DND-41 (cell line): ENCODE measurements at regions not wholly inside any gene's neighbourhood (a gene's known extent, or its start where the extent isn't known, plus 50 kb on each side); places are given as distances from the start of the nearest gene placed in this dataset.

ENCODE experiments used
- ATAC-seq: fragments of 200-7000 bp; cut with Tn5 transposase; 3 replicates; pipeline ENCODE4 v1.9.1; 2021; ENCODE audit warnings: low read depth; ENCODE audit not compliant: insufficient read depth
- DNase-seq: peaks from one replicate; pipeline ENCODE4 v3.0.0-alpha.2; 2020
- H2AFZ ChIP-seq: 2 replicates; pipeline ENCODE4 v1.6.0; 2012; ENCODE audit warnings: low read depth, low read length
- H3K27ac ChIP-seq: 2 replicates; pipeline ENCODE4 v1.5.1; 2012; ENCODE audit warnings: low read length, inconsistent platforms
- H3K27me3 ChIP-seq: fragments of 200-600 bp; sonication (generic); 2 replicates; pipeline ENCODE4 v1.6.0; 2012; ENCODE audit warnings: low read length, mild to moderate bottlenecking, inconsistent platforms; ENCODE audit not compliant: insufficient read depth, poor library complexity
- H3K36me3 ChIP-seq: 2 replicates; pipeline ENCODE4 v1.5.1; 2012; ENCODE audit warnings: low read length, inconsistent platforms; ENCODE audit not compliant: insufficient read depth
- H3K4me1 ChIP-seq: 2 replicates; pipeline ENCODE4 v1.5.1; 2012; ENCODE audit warnings: mild to moderate bottlenecking, low read length; ENCODE audit not compliant: insufficient read depth
- H3K4me2 ChIP-seq: 2 replicates; pipeline ENCODE4 v1.6.0; 2012; ENCODE audit warnings: mild to moderate bottlenecking, moderate library complexity, low read length, inconsistent platforms; ENCODE audit not compliant: insufficient read depth
- H3K4me3 ChIP-seq, 2 experiments: fragments of 200-600 bp in 1 of 2; shearing (Covaris generic) in 1 of 2; 2 replicates each; pipeline ENCODE4 v1.5.1; 2012 to 2016; ENCODE audit warnings: inconsistent platforms in 2 of 2, low read length in 2 of 2, mild to moderate bottlenecking in 2 of 2, low read depth in 1 of 2, moderate library complexity in 1 of 2
- H3K79me2 ChIP-seq: 2 replicates; pipeline ENCODE4 v1.6.0; 2012; ENCODE audit warnings: low read length, inconsistent platforms; ENCODE audit not compliant: insufficient read depth
- H3K9ac ChIP-seq: 2 replicates; pipeline ENCODE4 v1.6.0; 2012; ENCODE audit warnings: low read depth, mild to moderate bottlenecking, inconsistent platforms, low read length, moderate library complexity
- H3K9me3 ChIP-seq: 2 replicates; pipeline ENCODE4 v1.5.1; 2012; ENCODE audit warnings: low read length, moderate library complexity, mild to moderate bottlenecking, inconsistent platforms; ENCODE audit not compliant: insufficient read depth, severe bottlenecking
- H4K20me1 ChIP-seq: 2 replicates; pipeline ENCODE4 v1.6.0; 2012; ENCODE audit warnings: low read length; ENCODE audit not compliant: insufficient read depth
- CTCF ChIP-seq: IDR thresholded peaks from 2 replicates; pipeline ENCODE4 v1.5.1; 2012; ENCODE audit warnings: borderline replicate concordance, low read length, moderate library complexity, mild to moderate bottlenecking; ENCODE audit not compliant: poor library complexity, severe bottlenecking; ENCODE audit errors: extremely low read depth
- EZH2 ChIP-seq: IDR thresholded peaks from 3 replicates; pipeline ENCODE4 v1.6.1; 2012; ENCODE audit warnings: borderline replicate concordance, low read depth, mild to moderate bottlenecking, moderate library complexity, low read length, inconsistent platforms; ENCODE audit not compliant: severe bottlenecking

GRCh38 chr3:73687106-73688004 is 62.6 kb upstream of the PDZRN3 start:
- no peak for ATAC-seq
- no peaks in the 10 kb centered on the region for H3K36me3 ChIP-seq
- no peaks in the 10 kb centered on the region for H3K79me2 ChIP-seq
- H3K27ac ChIP-seq, result no peak overlapping the region
- no peak overlapping the region for H3K9ac ChIP-seq
- DNase-seq, result no peak
- no peaks in the 10 kb centered on the region for H4K20me1 ChIP-seq
- no peak overlapping the region for H2AFZ ChIP-seq
- no peaks in the 10 kb centered on the region for H3K9me3 ChIP-seq
- H3K4me2 ChIP-seq, result no peak overlapping the region
- TF ChIP-seq EZH2 (no peak), CTCF (no peak)
- H3K27me3 ChIP-seq, result no peaks in the 10 kb centered on the region
- H3K4me1 ChIP-seq, result no peaks in the 10 kb centered on the region
- no peak overlapping the region for H3K4me3 ChIP-seq

- no peak overlapping the region for H3K27ac ChIP-seq
- no peak for TF ChIP-seq EZH2
- no peak for TF ChIP-seq CTCF
- no peaks in the 10 kb centered on the region for H3K27me3 ChIP-seq
- H3K79me2 ChIP-seq, result no peaks in the 10 kb centered on the region
- H4K20me1 ChIP-seq, result no peaks in the 10 kb centered on the region
- no peak overlapping the region for H3K4me2 ChIP-seq
- H3K4me1 ChIP-seq, result no peaks in the 10 kb centered on the region
- H3K4me3 ChIP-seq, result no peak overlapping the region
- H3K36me3 ChIP-seq, result no peaks in the 10 kb centered on the region
- no peak for DNase-seq
- ATAC-seq, result no peak
- H2AFZ ChIP-seq, result no peak overlapping the region
- no peaks in the 10 kb centered on the region for H3K9me3 ChIP-seq
- no peak overlapping the region for H3K9ac ChIP-seq
Measured at GRCh38 chr3:73685061-73685460, 60.3 kb upstream of the PDZRN3 start.

- no peak overlapping the region for H2AFZ ChIP-seq
- no peak overlapping the region for H3K4me3 ChIP-seq
- DNase-seq, result no peak
Measured at GRCh38 chr3:73683706-73684105, 59.0 kb upstream of the PDZRN3 start.

More at GRCh38 chr3:73683706-73684105, 59.0 kb upstream of the PDZRN3 start:
- H3K79me2 ChIP-seq, result no peaks in the 10 kb centered on the region
- H3K27me3 ChIP-seq, result no peaks in the 10 kb centered on the region
- H3K9me3 ChIP-seq, result no peaks in the 10 kb centered on the region
- H3K4me1 ChIP-seq, result no peaks in the 10 kb centered on the region
- H3K4me2 ChIP-seq, result no peak overlapping the region
- H4K20me1 ChIP-seq, result no peaks in the 10 kb centered on the region
- no peak overlapping the region for H3K9ac ChIP-seq
- H3K36me3 ChIP-seq, result no peaks in the 10 kb centered on the region
- TF ChIP-seq EZH2 (no peak), CTCF (no peak)
- no peak; the same call in 2 of the 3 replicates for ATAC-seq
- H3K27ac ChIP-seq, result no peak overlapping the region
